ENCODE measurements at regions not wholly inside any gene's neighbourhood (a gene's known extent, or its start where the extent isn't known, plus 50 kb on each side); places are given as distances from the start of the nearest gene placed in this dataset.

DNA sequence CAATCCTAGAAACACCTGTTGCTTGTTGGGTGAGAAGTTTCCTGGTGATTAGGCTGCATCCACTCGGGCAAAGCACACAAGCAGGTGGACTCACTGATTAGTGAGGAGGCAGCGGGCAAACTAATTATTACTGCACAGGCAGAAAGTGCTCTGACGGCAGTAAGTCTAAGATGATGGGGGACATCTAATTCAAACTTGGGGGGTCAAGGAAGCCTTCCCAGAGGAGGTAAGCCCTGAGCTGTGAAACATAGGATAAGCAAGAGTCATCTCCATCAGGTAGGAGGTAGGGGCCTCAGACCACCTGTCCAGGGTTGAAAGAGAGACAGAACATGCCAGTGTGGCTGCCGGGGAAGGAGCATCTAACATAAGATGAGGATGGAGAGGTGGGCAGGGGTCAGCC is 1578.4 kb upstream of the TMEM132C start:
- Histone ChIP-seq H3K27ac (ENCODE audit: control insufficient read depth, insufficient read depth) (no peak overlapping the region), H3K4me2 (ENCODE audit: control insufficient read depth, insufficient read depth) (no peak overlapping the region), H3K9me3 (replicated peaks; ENCODE audit: control insufficient read depth, insufficient read depth, low read length) (no peaks in the 10 kb centered on the region; the same call in 2 of the 3 replicates), H3K27me3 (replicated peaks in 1 of 2; ENCODE audit: control insufficient read depth in 2 of 2, insufficient read depth in 2 of 2, low read length in 1 of 2) (no peaks in the 10 kb centered on the region), H3K79me2 (ENCODE audit: control insufficient read depth, insufficient read depth, low read length) (no peaks in the 10 kb centered on the region), H4K20me1 (ENCODE audit: control insufficient read depth, insufficient read depth) (no peaks in the 10 kb centered on the region), H3K9ac (ENCODE audit: control insufficient read depth, insufficient read depth, low read length) (no peak overlapping the region), H3K36me3 (ENCODE audit: control insufficient read depth in 2 of 2, insufficient read depth in 2 of 2, low read length in 1 of 2) (no peaks in the 10 kb centered on the region), H3K4me1 (ENCODE audit: control insufficient read depth, insufficient read depth, low read length) (no peaks in the 10 kb centered on the region), H3K4me3 (no peak overlapping the region), H2AFZ (ENCODE audit: control insufficient read depth, low read depth, low read length) (no peak overlapping the region)
- CTCF ChIA-PET: no interaction called here
- ATAC-seq: no peak
- SMC1A ChIA-PET (ENCODE audit: uncharacterized antibody, unreplicated experiment): no interaction called here
- POLR2A ChIA-PET: no interaction called here
- intact Hi-C loops (cut with micrococcal nuclease; ENCODE audit: unreplicated experiment): no loop called here
- BruUV-seq (replicated peaks): no TSS peak
- no peak for FAIRE-seq
- in situ Hi-C loops (cut with MboI): no loop called here
- RAD21 ChIA-PET (ENCODE audit: unreplicated experiment): no interaction called here
- WGBS (ENCODE audit: insufficient coverage, insufficient replicate concordance, low lambda C conversion rate, missing lambda C conversion rate): 51% methylated on average over 4 of the region's 4 CpGs
- no peak for DNase-seq (ENCODE audit: low read depth, low spot score)
- TF ChIP-seq USF2 (IDR thresholded peaks at IDR 0.05; ENCODE audit: borderline replicate concordance, low read depth, low read length) (no peak), POLR2AphosphoS5 (IDR thresholded peaks at IDR 0.05; ENCODE audit: low read length) (no peak), HDAC2 (IDR thresholded peaks at IDR 0.05) (no peak), ZNF622 (IDR thresholded peaks at IDR 0.05) (no peak), POU2F2 (IDR thresholded peaks at IDR 0.05; ENCODE audit: borderline replicate concordance, low read depth, low read length) (no peak), E2F4 (IDR thresholded peaks at IDR 0.05; ENCODE audit: low read depth, low read length) (no peak), BACH1 (IDR thresholded peaks at IDR 0.05; ENCODE audit: borderline replicate concordance) (no peak), NR2F1 (conservative IDR thresholded peaks at IDR 0.05) (no peak), ZBTB4 (CRISPR knock-in tag; IDR thresholded peaks at IDR 0.05) (no peak), MTA2 (IDR thresholded peaks at IDR 0.05; ENCODE audit: low read depth) (no peak), SMC3 (IDR thresholded peaks at IDR 0.05; ENCODE audit: borderline replicate concordance, low read length) (no peak), TCF12 (IDR thresholded peaks at IDR 0.05; ENCODE audit: low read depth, low read length) (no peak), POLR2AphosphoS2 (IDR thresholded peaks at IDR 0.05; ENCODE audit: low read depth, low read length) (no peak), SREBF2 (IDR thresholded peaks at IDR 0.05; ENCODE audit: low read length) (no peak), KDM1A (IDR thresholded peaks at IDR 0.05; ENCODE audit: borderline replicate concordance) (no peak), MYB (IDR thresholded peaks at IDR 0.05; ENCODE audit: borderline replicate concordance, low read depth, low read length) (no peak)
- TF ChIP-seq, protein P1, sequence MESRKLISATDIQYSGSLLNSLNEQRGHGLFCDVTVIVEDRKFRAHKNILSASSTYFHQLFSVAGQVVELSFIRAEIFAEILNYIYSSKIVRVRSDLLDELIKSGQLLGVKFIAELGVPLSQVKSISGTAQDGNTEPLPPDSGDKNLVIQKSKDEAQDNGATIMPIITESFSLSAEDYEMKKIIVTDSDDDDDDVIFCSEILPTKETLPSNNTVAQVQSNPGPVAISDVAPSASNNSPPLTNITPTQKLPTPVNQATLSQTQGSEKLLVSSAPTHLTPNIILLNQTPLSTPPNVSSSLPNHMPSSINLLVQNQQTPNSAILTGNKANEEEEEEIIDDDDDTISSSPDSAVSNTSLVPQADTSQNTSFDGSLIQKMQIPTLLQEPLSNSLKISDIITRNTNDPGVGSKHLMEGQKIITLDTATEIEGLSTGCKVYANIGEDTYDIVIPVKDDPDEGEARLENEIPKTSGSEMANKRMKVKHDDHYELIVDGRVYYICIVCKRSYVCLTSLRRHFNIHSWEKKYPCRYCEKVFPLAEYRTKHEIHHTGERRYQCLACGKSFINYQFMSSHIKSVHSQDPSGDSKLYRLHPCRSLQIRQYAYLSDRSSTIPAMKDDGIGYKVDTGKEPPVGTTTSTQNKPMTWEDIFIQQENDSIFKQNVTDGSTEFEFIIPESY (IDR thresholded peaks at IDR 0.05): no peak
- TF ChIP-seq, protein P2, sequence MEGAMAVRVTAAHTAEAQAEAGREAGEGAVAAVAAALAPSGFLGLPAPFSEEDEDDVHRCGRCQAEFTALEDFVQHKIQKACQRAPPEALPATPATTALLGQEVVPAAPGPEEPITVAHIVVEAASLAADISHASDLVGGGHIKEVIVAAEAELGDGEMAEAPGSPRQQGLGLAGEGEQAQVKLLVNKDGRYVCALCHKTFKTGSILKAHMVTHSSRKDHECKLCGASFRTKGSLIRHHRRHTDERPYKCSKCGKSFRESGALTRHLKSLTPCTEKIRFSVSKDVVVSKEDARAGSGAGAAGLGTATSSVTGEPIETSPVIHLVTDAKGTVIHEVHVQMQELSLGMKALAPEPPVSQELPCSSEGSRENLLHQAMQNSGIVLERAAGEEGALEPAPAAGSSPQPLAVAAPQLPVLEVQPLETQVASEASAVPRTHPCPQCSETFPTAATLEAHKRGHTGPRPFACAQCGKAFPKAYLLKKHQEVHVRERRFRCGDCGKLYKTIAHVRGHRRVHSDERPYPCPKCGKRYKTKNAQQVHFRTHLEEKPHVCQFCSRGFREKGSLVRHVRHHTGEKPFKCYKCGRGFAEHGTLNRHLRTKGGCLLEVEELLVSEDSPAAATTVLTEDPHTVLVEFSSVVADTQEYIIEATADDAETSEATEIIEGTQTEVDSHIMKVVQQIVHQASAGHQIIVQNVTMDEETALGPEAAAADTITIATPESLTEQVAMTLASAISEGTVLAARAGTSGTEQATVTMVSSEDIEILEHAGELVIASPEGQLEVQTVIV (IDR thresholded peaks at IDR 0.05; ENCODE audit: borderline replicate concordance, partially characterized antibody): no peak
